T-helper 17 cell (primary cell): ENCODE measurements at regions not wholly inside any gene's neighbourhood (a gene's known extent, or its start where the extent isn't known, plus 50 kb on each side); places are given as distances from the start of the nearest gene placed in this dataset.

Source experiments
- ATAC-seq: fragments of 150-1000 bp; cut with Tn5 transposase; 2 replicates; pipeline ENCODE4 v1.10.0; 2021; ENCODE audit warnings: mild to moderate bottlenecking, moderate library complexity
- DNase-seq, 3 donors: peaks; one replicate each; pipeline versions ENCODE4 v3.0.0 to v3.0.0-alpha.2; 2020 to 2021
- H3K9me3 ChIP-seq: one replicate; pipeline ENCODE4 v1.7.0; 2013; ENCODE audit warnings: low read length, mild to moderate bottlenecking; ENCODE audit not compliant: control insufficient read depth, poor library complexity, severe bottlenecking
- H3K27ac Mint-ChIP-seq: one replicate; pipeline ENCODE4 v1.8.0; 2022; ENCODE audit warnings: mild to moderate bottlenecking, moderate library complexity, mixed read lengths
- H3K27me3 Mint-ChIP-seq: one replicate; pipeline ENCODE4 v1.8.0; 2022; ENCODE audit warnings: mixed read lengths
- H3K36me3 Mint-ChIP-seq: one replicate; pipeline ENCODE4 v1.8.0; 2022; ENCODE audit warnings: low read depth, mixed read lengths
- H3K4me1 Mint-ChIP-seq: one replicate; pipeline ENCODE4 v1.8.0; 2022; ENCODE audit warnings: mild to moderate bottlenecking, mixed read lengths
- H3K4me3 Mint-ChIP-seq: one replicate; pipeline ENCODE4 v1.8.0; 2022; ENCODE audit warnings: mild to moderate bottlenecking, moderate library complexity, mixed read lengths

DNA sequence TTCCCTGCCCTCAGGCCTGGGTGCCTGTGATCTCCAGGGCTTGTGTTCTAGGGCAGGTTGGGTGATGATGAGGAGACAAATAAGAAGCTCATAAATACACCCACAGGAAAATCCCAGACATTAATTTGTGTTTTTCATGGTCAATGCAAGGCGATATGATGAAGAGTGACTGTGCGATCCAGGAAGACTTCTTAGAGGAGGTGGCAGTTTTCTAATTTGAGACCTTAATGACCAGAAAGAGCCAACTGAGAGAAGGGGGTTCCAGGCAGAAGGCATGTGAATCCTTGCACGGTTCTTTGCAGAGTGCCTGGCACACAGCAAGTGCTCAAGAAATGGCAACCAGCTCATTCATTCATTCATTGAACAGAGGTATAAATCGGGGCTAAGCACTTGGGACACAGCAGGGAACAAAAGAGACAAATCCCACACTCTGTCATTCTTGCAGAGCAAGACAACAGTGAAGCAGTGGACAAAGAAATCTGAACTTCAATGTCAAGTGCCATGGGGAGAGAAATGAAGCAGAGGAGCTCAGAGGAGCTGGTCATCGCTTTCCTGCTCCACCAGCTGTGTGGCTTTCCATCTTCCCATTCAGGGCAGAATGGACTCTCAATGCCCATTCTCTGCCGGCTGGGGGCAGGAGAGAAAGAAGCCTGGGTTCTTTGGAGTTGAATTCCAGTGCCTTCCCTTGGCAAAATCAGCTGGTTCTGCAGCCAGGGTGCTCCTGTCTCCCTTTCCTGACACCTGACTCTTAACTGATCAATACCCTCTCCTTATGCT lies 128.3 kb downstream of the AACS start:
- H3K27me3 Mint-ChIP-seq, result peaks cover 88% of the 10 kb centered on the region
- peaks cover 2% of the 10 kb centered on the region for H3K4me1 Mint-ChIP-seq
- H3K27ac Mint-ChIP-seq, result no peak overlapping the region
- no peaks in the 10 kb centered on the region for H3K9me3 ChIP-seq
- ATAC-seq (no peak), DNase-seq (no peak)
- no peaks in the 10 kb centered on the region for H3K36me3 Mint-ChIP-seq
- no peak overlapping the region for H3K4me3 Mint-ChIP-seq

DNA sequence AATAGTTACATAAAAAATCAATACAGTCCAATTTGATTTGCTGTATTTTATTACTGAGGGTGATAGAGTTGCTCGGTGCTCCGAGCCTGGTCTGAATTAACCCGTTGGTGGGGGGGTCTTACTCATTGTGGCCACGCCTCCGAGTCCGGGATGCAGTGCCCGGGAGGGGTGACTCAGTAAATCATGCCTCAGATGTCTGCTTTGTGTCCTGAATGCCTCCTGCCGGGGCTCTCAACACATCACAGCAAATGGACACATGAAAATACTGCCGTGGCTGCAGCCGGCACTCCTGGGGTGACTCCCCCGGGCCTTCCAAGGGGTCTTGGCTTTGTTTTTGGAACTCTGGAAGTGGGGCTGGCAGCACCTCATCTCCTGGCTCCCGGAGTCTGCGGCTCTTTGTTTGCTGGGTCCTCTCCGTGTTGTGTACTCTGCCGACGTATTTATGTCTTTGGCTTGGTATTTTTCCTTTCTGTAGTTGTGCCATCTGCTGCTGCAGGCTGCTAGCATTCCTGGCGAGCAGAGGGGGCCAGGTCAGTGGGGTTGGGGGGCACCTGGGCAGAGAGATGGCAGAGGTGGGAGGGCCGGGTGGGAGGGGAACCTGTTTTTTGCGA lies 129.0 kb downstream of the AACS start:
- H3K4me1 Mint-ChIP-seq, result peaks cover 2% of the 10 kb centered on the region
- H3K4me3 Mint-ChIP-seq, result no peak overlapping the region
- no peak for DNase-seq
- no peaks in the 10 kb centered on the region for H3K36me3 Mint-ChIP-seq
- peaks cover 88% of the 10 kb centered on the region for H3K27me3 Mint-ChIP-seq
- ATAC-seq, result no peak
- H3K9me3 ChIP-seq, result no peaks in the 10 kb centered on the region
- H3K27ac Mint-ChIP-seq, result no peak overlapping the region

DNA sequence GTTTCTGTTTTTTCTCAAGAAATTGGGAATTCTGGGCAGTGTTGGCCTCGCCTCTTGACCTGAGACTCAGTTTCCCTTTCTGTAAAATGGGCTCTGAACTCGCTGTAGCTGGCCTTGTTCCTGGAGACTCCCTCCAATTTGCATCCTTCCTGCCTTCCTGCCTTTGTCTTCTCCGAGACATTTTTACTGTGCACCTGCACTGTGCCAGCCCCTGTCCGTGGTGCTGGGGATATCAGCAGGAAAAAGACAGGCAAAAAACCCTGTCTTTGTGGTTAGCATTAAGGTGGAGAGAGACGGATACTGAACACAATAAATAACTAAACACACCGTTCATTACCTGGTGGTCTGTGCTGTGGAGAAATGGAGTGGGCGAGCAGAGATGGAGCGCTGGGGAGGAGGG lies 129.8 kb downstream of the AACS start:
- no peaks in the 10 kb centered on the region for H3K9me3 ChIP-seq
- no peaks in the 10 kb centered on the region for H3K36me3 Mint-ChIP-seq
- peaks cover 2% of the 10 kb centered on the region for H3K4me1 Mint-ChIP-seq
- no peak overlapping the region for H3K27ac Mint-ChIP-seq
- peaks cover 88% of the 10 kb centered on the region for H3K27me3 Mint-ChIP-seq
- ATAC-seq, result no peak
- no peak for DNase-seq
- no peak overlapping the region for H3K4me3 Mint-ChIP-seq

DNA sequence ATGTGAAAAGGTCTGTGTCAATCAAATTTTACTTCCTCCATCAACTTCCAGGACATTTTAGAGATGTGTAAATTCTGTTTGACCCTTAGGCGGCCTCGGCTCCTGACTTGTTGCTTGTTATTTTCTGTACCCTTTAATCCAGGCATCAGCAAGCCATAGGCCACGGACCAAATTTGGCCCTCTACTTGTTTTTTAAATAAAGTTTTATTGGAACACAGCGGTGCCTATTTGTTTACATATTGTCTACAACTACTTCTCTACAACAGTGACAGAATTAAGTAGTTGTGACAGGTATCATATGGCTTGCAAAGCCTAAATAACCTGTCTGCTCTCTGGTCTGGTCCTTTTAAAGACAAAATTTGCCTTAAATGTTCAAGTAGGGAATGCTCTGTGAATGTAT lies 132.1 kb downstream of the AACS start:
- Mint-ChIP-seq H3K4me1 (peaks cover 2% of the 10 kb centered on the region), H3K36me3 (no peaks in the 10 kb centered on the region), H3K4me3 (no peak overlapping the region), H3K27me3 (peaks cover 84% of the 10 kb centered on the region), H3K27ac (no peak overlapping the region)
- DNase-seq (no peak), ATAC-seq (no peak)
- H3K9me3 ChIP-seq, result no peaks in the 10 kb centered on the region

DNA sequence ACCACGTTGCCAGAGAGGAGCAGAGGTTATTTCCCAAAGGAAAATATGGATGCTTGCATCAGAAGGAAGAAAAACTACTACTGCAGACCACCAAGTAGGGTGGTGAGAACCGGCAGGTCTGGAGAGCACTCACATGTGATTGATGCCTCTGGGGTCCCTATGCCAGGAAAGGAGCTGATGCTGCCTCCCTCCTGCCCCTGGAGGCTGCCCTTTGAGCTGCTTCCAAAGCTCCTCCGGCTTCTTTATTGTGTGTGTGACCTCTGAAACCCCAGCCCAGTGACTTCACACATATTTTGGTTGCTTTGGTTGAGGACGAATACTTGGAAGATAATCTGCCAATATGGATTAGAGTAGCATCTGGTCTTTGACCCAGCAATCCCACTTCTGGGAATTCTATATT lies 133.4 kb downstream of the AACS start:
- no peak overlapping the region for H3K27ac Mint-ChIP-seq
- H3K36me3 Mint-ChIP-seq, result peaks cover 2% of the 10 kb centered on the region
- DNase-seq (no peak), ATAC-seq (no peak)
- H3K9me3 ChIP-seq, result no peaks in the 10 kb centered on the region
- peaks cover 80% of the 10 kb centered on the region for H3K27me3 Mint-ChIP-seq
- H3K4me1 Mint-ChIP-seq, result peaks cover 2% of the 10 kb centered on the region
- no peak overlapping the region for H3K4me3 Mint-ChIP-seq

DNA sequence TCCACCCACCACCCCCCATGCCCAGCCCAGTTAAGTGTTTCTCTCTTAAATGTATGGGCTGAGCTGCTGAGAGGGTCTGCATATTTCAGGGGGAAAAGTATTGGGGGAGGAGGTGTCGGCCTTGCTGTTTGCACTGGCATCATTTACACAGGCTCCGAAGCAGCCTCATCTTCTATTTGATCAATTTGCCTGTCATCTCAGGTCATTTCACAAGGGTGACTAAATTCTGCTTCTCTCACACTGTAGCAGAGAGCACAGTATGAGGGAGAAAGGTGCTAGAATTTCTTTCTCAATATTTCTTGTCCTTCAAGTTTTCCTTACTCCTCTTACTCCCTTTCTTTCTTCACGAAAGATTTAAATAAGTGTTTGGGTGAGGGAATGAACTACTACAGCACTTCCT lies 135.9 kb downstream of the AACS start:
- no peaks in the 10 kb centered on the region for H3K4me1 Mint-ChIP-seq
- peaks cover 60% of the 10 kb centered on the region for H3K27me3 Mint-ChIP-seq
- no peak overlapping the region for H3K4me3 Mint-ChIP-seq
- ATAC-seq (no peak), DNase-seq (no peak)
- no peak overlapping the region for H3K27ac Mint-ChIP-seq
- H3K36me3 Mint-ChIP-seq, result peaks cover 2% of the 10 kb centered on the region
- H3K9me3 ChIP-seq, result no peaks in the 10 kb centered on the region

DNA sequence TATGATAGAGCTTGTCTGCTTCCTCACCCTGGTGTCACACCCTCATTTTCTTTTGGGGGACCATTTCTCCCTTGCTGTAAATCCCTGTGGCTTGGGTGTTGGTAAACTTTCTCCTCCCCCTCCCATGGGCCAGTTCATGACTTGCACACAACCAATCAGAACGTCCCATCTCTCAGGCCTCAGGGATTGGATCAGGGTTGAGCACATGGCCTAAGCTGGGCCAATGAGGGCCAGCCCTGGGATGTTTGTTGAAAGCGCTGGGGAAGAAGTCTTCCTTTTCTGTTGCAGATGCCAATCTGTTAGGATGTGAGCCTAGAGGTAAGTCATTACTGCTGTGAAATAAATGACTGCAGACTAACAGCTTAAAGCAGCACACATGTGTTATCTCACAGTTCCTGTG lies 136.7 kb downstream of the AACS start:
- Mint-ChIP-seq H3K4me3 (no peak overlapping the region), H3K4me1 (no peaks in the 10 kb centered on the region), H3K27ac (no peak overlapping the region), H3K27me3 (peaks cover 63% of the 10 kb centered on the region), H3K36me3 (peaks cover 2% of the 10 kb centered on the region)
- DNase-seq (no peak), ATAC-seq (no peak)
- H3K9me3 ChIP-seq, result no peaks in the 10 kb centered on the region

DNA sequence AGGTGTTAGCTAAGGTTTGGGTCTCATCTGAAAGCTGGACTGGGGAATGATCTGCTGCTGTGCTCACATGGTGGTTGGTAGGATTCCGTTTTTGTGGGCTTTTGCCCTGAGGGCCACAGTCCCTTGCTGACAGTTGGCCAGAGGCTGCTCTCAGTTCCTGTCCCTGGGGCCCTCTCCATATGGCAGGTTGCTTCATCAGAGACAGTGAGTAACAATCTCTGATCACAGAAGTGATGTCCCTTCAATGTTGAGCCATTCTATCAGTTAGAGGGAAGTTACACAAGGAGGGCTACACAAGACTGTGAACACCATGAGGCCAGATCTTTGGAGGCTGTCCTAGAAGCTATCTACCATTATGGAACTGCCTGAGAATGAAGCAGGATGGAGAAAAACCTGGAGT lies 137.2 kb downstream of the AACS start:
- ATAC-seq, result no peak
- Mint-ChIP-seq H3K27me3 (peaks cover 60% of the 10 kb centered on the region), H3K36me3 (peaks cover 2% of the 10 kb centered on the region), H3K27ac (no peak overlapping the region), H3K4me1 (no peaks in the 10 kb centered on the region), H3K4me3 (no peak overlapping the region)
- no peaks in the 10 kb centered on the region for H3K9me3 ChIP-seq
- DNase-seq, result no peak

DNA sequence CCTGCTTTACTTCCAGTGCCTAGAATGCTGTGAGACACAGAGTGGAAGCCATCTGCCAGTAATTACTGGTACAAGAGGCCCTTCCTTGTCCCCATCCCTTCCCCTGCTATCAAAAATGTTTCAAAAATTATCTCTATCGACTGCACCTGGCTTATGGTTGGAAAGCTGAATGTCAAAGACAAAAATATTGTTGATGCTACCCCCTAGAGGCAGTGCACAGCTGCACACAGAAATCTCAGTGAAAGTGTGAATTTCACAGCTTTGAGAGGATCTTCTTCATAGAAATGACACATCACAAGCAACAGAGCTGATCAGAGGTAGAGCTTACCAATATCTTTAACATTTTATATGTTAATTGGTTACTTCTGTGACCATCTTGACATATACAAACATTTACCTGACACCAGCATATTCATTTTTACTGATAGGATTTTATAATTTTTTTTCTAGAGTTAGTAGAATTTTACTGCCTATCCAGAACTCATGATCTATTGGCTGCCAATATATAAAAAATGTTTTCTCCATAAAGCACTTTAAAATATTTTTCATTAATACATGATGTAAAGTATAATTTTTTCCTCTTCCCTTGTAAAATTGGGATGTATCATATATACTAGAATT lies 138.0 kb downstream of the AACS start:
- H3K4me1 Mint-ChIP-seq, result no peaks in the 10 kb centered on the region
- H3K36me3 Mint-ChIP-seq, result peaks cover 2% of the 10 kb centered on the region
- H3K27ac Mint-ChIP-seq, result no peak overlapping the region
- H3K4me3 Mint-ChIP-seq, result no peak overlapping the region
- no peaks in the 10 kb centered on the region for H3K9me3 ChIP-seq
- DNase-seq (no peak), ATAC-seq (no peak)
- H3K27me3 Mint-ChIP-seq, result peaks cover 60% of the 10 kb centered on the region

DNA sequence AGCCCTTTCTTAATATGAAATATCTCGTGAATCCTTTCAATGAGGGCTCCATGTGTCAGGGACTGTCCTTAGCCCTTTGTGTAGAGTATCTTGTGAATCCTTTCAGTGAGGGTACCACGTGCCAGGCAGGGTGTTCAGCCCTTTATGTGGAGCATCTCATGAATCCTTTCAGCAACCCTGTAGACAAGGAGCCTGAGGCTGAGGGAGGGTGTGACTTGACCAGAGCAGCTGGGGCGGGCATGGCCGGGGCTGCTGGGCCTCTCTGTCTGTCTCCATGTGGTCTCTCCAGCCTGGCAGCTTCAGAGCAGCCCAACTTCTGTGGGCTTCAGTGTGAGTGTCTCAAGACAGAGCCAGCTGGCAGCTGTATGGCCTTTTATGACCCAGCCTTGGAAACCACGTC lies 140.2 kb downstream of the AACS start:
- H3K9me3 ChIP-seq, result no peaks in the 10 kb centered on the region
- Mint-ChIP-seq H3K4me3 (no peak overlapping the region), H3K4me1 (no peaks in the 10 kb centered on the region), H3K27me3 (peaks cover 51% of the 10 kb centered on the region), H3K27ac (no peak overlapping the region), H3K36me3 (peaks cover 4% of the 10 kb centered on the region)
- DNase-seq, result no peak
- no peak for ATAC-seq

DNA sequence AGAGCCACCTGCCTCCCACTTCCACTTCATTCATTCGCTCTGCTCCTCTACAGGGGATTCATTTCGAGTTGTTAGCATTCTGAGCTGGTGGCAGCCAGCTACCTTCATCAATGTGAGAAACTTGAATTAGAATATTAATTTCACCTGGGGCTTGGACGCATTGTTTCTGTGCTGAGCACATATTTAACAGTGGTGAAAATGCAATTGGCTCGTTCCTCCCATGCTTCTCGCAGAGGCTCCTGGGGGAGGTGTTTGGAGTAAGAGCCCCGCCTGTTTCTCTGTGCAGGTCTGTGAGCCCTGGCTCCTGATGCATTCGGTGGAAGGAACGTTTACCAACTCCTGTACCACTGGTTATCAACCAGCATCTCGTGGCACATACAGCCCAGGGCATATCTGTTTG lies 141.5 kb downstream of the AACS start:
- ATAC-seq (no peak), DNase-seq (no peak)
- no peaks in the 10 kb centered on the region for H3K4me1 Mint-ChIP-seq
- H3K27me3 Mint-ChIP-seq, result peaks cover 57% of the 10 kb centered on the region
- peaks cover 4% of the 10 kb centered on the region for H3K36me3 Mint-ChIP-seq
- no peaks in the 10 kb centered on the region for H3K9me3 ChIP-seq
- H3K27ac Mint-ChIP-seq, result no peak overlapping the region
- peak overlapping the region; percentile 9 for H3K4me3 Mint-ChIP-seq

DNA sequence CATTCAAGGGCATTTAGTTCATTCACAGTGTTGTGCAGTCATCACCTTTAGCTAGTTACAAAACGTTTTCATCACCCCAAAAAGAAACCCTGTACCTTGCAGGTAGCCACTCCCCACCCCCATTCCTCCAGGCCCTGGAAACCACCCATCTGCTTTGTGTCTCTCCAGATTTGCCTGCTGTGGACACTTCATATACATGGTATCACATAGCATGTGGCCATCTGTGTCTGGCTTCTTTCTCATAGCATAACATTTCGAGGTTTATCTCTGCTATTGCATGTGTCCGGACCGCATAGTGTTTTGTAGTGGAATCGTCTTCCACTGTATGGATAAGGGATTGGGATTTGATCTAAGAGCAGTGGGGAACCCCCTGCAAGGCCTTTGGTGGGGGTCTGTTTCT lies 143.1 kb downstream of the AACS start:
- Mint-ChIP-seq H3K27ac (no peak overlapping the region), H3K4me3 (no peak overlapping the region), H3K27me3 (peaks cover 46% of the 10 kb centered on the region), H3K36me3 (peaks cover 2% of the 10 kb centered on the region), H3K4me1 (no peaks in the 10 kb centered on the region)
- ATAC-seq (no peak), DNase-seq (no peak)
- H3K9me3 ChIP-seq, result no peaks in the 10 kb centered on the region

DNA sequence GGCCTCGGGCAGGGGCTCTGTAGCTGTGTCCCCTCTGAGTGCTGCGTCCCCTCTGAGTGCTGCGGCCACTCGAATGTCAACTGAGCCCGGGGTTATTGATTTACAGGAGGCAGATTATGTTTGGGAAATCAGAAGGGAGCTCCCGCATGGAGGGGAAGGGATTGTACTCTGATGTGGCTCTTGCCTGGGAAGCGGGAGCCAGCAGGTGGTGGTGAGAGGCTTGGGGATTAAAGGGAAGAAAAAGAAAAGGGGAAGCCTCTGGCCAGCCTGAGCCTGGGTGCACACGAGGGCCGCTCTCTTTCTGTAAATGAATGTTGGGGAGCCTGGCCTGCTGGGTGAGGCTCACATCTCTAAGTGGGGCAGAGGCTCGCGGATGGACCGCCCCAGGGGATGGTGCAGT lies 143.7 kb downstream of the AACS start:
- peaks cover 2% of the 10 kb centered on the region for H3K36me3 Mint-ChIP-seq
- no peak overlapping the region for H3K27ac Mint-ChIP-seq
- no peaks in the 10 kb centered on the region for H3K9me3 ChIP-seq
- H3K4me1 Mint-ChIP-seq, result no peaks in the 10 kb centered on the region
- DNase-seq (no peak), ATAC-seq (no peak)
- peaks cover 45% of the 10 kb centered on the region for H3K27me3 Mint-ChIP-seq
- H3K4me3 Mint-ChIP-seq, result no peak overlapping the region
